Epithelial cell of esophagus (primary cell): ENCODE measurements at regions not wholly inside any gene's neighbourhood (a gene's known extent, or its start where the extent isn't known, plus 50 kb on each side); places are given as distances from the start of the nearest gene placed in this dataset.
A peak's percentile ranks its signal among the peaks of the same experiment; 100 is the strongest.

ENCODE experiments used
- DNase-seq: peaks from one replicate; pipeline ENCODE4 v3.0.0; 2010; ENCODE audit warnings: low read depth
- H3K4me3 ChIP-seq: 2 replicates; pipeline ENCODE4 v1.5.1; 2011; ENCODE audit warnings: mild to moderate bottlenecking, low read length, control low read depth
- CTCF ChIP-seq: IDR thresholded peaks from 2 replicates; pipeline ENCODE4 v1.5.1; 2011; ENCODE audit warnings: low read depth, mild to moderate bottlenecking, low read length, control low read depth, inconsistent platforms; ENCODE audit not compliant: insufficient read depth; ENCODE audit errors: missing control alignments

DNA sequence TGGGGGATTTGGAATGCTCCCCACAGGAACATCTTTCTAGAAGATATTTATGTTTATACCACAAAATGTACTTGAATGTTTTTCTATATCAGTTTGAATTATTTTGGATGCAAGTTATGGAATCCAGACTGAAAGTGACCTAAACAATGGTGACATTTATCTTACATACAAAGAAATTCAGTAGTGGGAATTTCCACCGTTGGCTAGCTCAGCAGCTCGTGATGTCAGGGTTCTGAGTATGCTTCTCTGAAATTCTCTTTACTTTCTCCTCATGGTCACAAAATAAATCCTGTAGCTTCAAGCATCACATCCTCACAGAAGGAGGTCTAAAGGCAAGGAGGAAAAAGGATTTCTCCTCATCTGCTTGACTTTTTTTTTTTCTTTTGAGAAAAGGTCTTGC lies 105.3 kb downstream of the AKAIN1 start:
- H3K4me3 ChIP-seq = no peak overlapping the region

DNA sequence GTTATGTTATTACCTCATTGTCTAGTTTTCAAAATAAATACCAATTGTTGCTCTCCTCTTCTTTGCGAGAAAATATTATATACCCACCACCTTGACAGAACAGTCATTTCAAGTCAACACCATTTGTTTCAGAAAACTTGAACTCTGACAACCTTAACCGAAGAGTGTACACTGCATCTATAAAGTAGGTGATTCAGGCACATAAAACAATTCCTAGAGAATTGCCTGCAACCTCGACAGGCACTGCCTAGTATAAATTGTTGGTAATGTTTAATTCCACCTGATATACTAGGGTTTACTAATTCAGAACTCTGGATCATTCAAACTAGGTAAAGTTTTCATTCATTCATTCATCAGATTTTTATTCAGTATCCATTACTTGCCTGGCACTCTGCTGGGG lies 121.8 kb downstream of the AKAIN1 start:
- H3K4me3 ChIP-seq = no peak overlapping the region
- DNase-seq = no peak
- TF ChIP-seq CTCF = no peak

More for the DNA sequence above, 105.3 kb downstream of the AKAIN1 start:
- no peak for TF ChIP-seq CTCF
- no peak for DNase-seq

DNA sequence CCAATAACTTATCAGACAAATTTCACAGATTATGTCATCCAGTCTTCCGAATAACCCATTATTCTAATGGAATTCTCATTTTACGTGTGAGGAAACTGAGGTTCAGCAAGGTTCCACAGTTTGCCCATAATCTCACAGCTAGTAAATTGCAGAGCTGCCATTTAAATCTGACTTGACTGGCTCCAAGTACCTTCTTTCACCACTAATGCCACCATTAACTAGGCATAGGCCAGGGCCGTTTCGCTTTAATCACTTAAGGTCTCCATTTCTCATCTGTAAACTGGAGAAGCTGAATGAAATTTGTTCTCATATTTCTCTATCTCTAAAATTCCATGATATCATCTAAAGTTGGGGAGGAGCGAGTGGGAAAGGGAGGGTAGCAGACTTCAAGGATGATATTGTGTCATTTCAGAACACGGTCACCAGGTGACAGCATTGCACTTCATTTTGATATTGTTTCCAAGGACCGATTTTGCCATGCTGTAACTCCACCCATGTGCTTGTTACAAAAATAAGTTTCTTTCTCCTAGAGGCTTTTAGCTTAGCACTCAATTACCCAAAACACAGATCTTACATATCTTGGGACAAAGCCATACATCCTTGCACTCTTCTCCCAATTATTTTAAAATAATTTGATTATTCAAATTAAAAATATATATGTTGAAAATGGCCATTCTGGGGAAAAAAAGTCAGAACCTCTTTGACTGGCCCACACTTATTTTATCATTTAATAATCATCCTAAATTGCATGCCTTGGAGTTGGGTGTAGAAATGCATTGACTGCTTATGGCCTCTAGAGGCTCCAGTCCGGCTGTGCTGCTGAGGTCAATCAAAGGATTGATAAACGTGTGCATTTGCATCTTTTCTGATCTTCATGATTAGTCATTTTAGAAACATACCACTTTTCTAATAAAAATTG lies 123.8 kb downstream of the AKAIN1 start:
- TF ChIP-seq CTCF = peak; percentile 52
- no peak overlapping the region for H3K4me3 ChIP-seq
- DNase-seq = peak; percentile 49

- no peak for DNase-seq
- no peak overlapping the region for H3K4me3 ChIP-seq
- TF ChIP-seq CTCF = no peak
Measured at GRCh38 chr18:5068851-5069250, 128.2 kb downstream of the AKAIN1 start.

DNA sequence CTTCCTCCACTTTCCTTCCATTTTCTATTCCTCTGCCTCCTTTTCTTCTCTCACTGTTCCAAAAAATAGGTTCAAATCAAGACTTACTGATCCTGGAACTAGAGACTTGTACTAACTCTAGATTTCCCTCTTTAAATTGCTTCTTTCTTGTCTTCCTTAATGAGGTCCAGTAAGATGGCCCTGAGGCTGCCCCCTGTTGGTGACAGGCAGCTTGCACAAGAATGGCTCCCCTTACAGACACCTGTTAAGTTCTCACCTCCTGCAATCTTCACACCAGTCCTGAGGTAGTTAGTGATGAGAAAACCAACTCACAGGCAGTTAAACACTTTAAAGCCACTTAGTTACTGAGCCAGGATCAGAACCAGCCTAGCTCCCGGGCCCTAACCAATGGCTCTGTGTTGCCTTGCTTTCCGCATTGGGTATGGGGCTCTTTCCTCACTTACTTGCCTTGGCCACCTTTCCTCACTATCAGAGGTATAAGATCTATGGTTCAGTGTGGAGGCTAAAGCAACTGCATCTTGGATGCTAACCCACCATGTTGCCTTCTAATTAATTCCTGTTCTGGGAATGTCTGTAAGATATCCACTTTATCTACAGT lies 130.6 kb downstream of the AKAIN1 start:
- no peak for TF ChIP-seq CTCF
- no peak for DNase-seq
- H3K4me3 ChIP-seq = no peak overlapping the region

GRCh38 chr18:5065615-5066014 lies 131.4 kb downstream of the AKAIN1 start:
- TF ChIP-seq CTCF = no peak
- no peak for DNase-seq

More at GRCh38 chr18:5065615-5066014, 131.4 kb downstream of the AKAIN1 start:
- no peak overlapping the region for H3K4me3 ChIP-seq
